HAP-1 (cell line): ENCODE measurements at regions not wholly inside any gene's neighbourhood (a gene's known extent, or its start where the extent isn't known, plus 50 kb on each side); places are given as distances from the start of the nearest gene placed in this dataset.

ENCODE experiments used
- DNase-seq, 2 experiments: peaks; one replicate each; pipeline ENCODE4 v3.0.0-alpha.2; 2016 to 2020; ENCODE audit warnings: low spot score in 2 of 2
- H3K27me3 ChIP-seq: fragments of 250-450 bp; sonication (Bioruptor Pico); 2 replicates; pipeline ENCODE4 v1.5.1; 2020; ENCODE audit warnings: low read depth, mild to moderate bottlenecking, moderate library complexity
- H3K36me3 ChIP-seq: fragments of 250-450 bp; sonication (Bioruptor Pico); replicated peaks from 2 replicates; pipeline ENCODE4 v1.5.1; 2020; ENCODE audit warnings: mild to moderate bottlenecking
- H3K4me1 ChIP-seq: fragments of 250-450 bp; sonication (Bioruptor Pico); 2 replicates; pipeline ENCODE4 v1.5.1; 2020; ENCODE audit warnings: mild to moderate bottlenecking
- H3K4me3 ChIP-seq: fragments of 250-450 bp; sonication (Bioruptor Pico); 2 replicates; pipeline ENCODE4 v1.5.1; 2020; ENCODE audit warnings: mild to moderate bottlenecking, moderate library complexity
- H3K9me3 ChIP-seq: fragments of 250-450 bp; sonication (Bioruptor Pico); 2 replicates; pipeline ENCODE4 v1.5.1; 2020; ENCODE audit warnings: mild to moderate bottlenecking, moderate library complexity
- in situ Hi-C: fragments of 300-500 bp; cut with MboI; formaldehyde crosslinking; loops from 3 replicates; pipeline ENCODE4 v1.14.3; 2020; ENCODE audit warnings: low sequenced_read_pairs, inconsistent platforms, mixed read lengths

DNA sequence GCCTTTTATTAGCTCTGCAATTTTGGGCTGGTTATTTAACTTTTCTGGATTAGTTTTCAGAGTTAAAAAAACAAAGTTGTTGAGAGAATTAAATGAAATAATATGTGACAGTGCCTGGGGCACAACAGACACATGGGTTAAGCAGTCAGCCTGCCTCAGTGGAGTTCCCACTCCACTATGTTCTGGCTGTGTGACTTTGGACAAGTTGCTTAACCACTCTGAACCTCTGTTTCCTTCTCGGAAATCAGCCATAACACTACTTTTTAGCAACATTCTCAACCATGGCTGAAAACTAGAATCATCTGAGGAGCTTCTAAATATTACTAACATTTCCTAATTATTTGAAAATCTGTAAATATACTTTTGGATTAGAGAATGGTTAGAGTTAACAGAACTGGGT, 56.5 kb upstream of the SLC6A11 start:
- no peaks in the 10 kb centered on the region for H3K27me3 ChIP-seq
- in situ Hi-C loops: loop anchor here (10.0 kb wide), 1 partner anchor 295 kb away; no protein-coding TSS in a partner anchor

DNA sequence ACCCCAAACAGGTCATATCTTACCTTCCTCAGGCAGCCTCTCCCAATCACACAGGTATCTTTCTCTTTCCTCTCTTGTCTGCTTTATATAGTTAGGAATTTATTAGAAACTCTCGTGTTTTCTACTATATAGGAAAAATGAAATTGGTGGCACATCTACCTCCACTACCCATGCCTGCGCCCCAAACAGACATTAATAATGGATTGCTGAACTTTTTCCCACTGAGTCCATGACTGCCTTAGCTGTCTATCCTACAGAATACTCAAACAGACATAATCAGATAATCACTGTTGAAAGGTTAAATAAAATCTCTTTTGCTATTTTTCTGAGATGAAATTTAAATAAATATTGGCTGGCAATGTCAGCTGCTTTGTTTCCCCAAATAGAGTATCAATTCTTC, 55.8 kb upstream of the SLC6A11 start:
- Histone ChIP-seq H3K36me3 (no peaks in the 10 kb centered on the region), H3K4me3 (no peak overlapping the region), H3K27me3 (no peaks in the 10 kb centered on the region), H3K9me3 (no peaks in the 10 kb centered on the region), H3K4me1 (no peaks in the 10 kb centered on the region)
- no peak for DNase-seq
- in situ Hi-C loops: no loop called here

More for the DNA sequence above, 56.5 kb upstream of the SLC6A11 start:
- H3K4me3 ChIP-seq: no peak overlapping the region
- DNase-seq: no peak
- no peaks in the 10 kb centered on the region for H3K9me3 ChIP-seq
- no peaks in the 10 kb centered on the region for H3K36me3 ChIP-seq
- H3K4me1 ChIP-seq: no peaks in the 10 kb centered on the region

DNA sequence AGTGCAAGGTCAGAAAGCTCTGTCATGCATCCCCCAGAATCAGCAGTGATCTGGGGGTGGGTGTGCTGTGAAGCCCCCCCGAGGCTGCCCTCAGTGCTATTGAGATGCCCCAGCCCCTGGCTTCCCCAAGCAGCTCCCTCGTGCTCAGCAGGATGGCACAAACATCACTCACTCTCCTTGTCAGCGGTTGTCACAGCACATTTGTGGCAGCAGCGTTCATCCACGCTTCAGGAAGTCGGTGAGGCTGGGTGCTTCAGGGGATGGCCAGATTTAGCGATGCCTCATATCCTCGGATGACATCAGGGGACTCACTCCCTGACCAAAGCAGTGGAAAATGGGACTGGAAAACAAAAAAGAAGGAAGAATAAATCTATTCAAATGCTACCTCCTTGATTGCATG, 54.4 kb upstream of the SLC6A11 start:
- H3K4me3 ChIP-seq: no peak overlapping the region
- H3K9me3 ChIP-seq: no peaks in the 10 kb centered on the region
- no peaks in the 10 kb centered on the region for H3K36me3 ChIP-seq
- H3K27me3 ChIP-seq: no peaks in the 10 kb centered on the region
- in situ Hi-C loops: no loop called here
- no peaks in the 10 kb centered on the region for H3K4me1 ChIP-seq
- DNase-seq: no peak

DNA sequence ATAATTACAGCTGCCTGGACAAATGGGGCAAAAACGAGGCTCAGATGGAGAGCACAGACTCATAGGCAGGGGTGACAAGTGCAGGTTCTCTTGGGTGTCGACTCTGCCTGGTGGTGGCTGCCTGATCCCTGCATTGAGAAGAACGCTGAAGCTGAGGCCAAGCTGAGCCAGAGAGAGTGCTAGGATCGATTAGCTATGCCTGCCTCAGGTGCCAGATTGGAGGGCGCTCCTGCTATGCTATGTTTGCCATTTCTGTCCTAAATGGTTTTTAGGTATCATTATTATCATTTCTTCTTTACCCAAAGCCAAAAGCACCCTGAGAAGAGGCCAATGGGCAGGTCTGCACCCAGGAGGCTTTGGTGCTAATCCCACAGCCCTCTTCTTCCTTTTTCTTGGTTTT, 53.9 kb upstream of the SLC6A11 start:
- Histone ChIP-seq H3K36me3 (no peaks in the 10 kb centered on the region), H3K9me3 (no peaks in the 10 kb centered on the region), H3K27me3 (no peaks in the 10 kb centered on the region), H3K4me1 (no peaks in the 10 kb centered on the region), H3K4me3 (no peak overlapping the region)
- no peak for DNase-seq
- in situ Hi-C loops: no loop called here

DNA sequence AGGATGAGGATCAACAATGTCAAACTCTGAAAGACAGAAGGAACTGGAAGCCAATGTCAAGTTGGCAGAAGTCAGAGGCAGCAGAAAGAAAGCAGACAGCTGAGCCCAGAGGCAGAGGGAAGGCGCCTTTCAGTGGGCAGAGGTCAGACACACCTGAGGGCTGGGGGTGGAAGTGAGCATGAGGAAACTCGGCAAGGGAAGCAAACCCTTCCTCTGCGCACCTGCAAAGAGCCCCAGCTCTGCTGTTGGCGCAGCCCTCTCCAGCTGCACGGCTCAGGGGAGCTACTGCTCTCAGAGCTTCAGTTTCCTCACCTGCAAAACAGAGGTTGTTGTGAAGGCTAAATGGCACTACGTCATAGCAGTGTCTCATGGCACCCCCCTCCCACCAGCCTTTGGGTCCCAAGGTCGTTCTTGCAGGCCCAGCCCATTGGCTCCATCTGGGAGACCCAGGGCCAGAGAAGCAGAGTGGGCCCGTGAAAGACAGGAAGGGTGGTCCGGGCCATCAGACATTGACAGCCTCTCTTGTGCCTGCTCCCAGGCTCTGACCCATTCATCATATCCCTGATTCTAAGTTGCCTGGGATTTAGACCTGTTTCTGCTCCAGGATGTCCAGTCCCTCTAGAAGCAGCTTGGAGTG, 53.3 kb upstream of the SLC6A11 start:
- no peaks in the 10 kb centered on the region for H3K4me1 ChIP-seq
- in situ Hi-C loops: no loop called here
- no peak for DNase-seq
- no peak overlapping the region for H3K4me3 ChIP-seq
- no peaks in the 10 kb centered on the region for H3K9me3 ChIP-seq
- no peaks in the 10 kb centered on the region for H3K27me3 ChIP-seq
- H3K36me3 ChIP-seq: no peaks in the 10 kb centered on the region

DNA sequence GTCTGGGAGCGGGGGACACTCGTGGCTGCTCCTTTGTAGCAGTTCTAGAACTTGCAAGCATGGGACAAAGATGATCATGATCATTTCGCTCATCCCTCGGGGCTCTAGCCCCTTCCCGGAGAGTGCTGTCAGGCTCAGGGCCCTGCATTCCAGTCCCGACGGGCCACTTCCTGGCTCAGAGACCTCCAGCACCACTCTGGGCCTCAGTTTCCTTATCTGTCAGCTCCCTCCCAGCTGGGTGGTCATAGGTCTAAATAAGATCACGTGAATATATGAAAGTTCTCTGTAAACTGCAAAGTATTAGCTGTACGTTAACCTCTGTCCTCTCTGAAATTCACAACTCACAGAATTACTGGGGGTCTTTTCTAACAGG, 52.8 kb upstream of the SLC6A11 start:
- no peaks in the 10 kb centered on the region for H3K4me1 ChIP-seq
- no peak overlapping the region for H3K4me3 ChIP-seq
- no peaks in the 10 kb centered on the region for H3K27me3 ChIP-seq
- in situ Hi-C loops: no loop called here
- H3K36me3 ChIP-seq: no peaks in the 10 kb centered on the region
- DNase-seq: no peak
- no peaks in the 10 kb centered on the region for H3K9me3 ChIP-seq

DNA sequence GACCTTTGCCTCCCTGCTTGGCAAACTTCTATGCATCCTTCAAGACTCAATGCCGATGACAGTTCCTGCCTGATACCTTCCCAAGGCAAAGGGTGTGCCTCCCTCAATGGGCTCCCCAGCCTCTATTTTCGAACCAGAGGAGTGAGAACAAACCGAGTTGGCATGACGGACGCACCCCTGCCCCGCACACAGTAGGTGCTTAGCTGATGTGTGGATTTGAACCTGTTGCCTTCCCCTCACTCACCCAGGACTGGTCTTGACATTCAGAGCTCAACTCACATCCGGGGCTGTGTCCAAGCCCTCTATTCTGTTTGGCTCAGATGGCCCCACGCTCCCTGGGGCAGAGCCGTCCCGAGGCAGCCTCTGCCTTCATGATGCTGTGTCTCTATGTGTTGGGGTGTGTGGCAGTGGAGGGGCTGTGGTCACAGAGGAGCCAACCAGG, 52.2 kb upstream of the SLC6A11 start:
- no peak for DNase-seq
- H3K4me1 ChIP-seq: no peaks in the 10 kb centered on the region
- H3K4me3 ChIP-seq: no peak overlapping the region
- no peaks in the 10 kb centered on the region for H3K36me3 ChIP-seq
- no peaks in the 10 kb centered on the region for H3K27me3 ChIP-seq
- no peaks in the 10 kb centered on the region for H3K9me3 ChIP-seq
- in situ Hi-C loops: no loop called here

DNA sequence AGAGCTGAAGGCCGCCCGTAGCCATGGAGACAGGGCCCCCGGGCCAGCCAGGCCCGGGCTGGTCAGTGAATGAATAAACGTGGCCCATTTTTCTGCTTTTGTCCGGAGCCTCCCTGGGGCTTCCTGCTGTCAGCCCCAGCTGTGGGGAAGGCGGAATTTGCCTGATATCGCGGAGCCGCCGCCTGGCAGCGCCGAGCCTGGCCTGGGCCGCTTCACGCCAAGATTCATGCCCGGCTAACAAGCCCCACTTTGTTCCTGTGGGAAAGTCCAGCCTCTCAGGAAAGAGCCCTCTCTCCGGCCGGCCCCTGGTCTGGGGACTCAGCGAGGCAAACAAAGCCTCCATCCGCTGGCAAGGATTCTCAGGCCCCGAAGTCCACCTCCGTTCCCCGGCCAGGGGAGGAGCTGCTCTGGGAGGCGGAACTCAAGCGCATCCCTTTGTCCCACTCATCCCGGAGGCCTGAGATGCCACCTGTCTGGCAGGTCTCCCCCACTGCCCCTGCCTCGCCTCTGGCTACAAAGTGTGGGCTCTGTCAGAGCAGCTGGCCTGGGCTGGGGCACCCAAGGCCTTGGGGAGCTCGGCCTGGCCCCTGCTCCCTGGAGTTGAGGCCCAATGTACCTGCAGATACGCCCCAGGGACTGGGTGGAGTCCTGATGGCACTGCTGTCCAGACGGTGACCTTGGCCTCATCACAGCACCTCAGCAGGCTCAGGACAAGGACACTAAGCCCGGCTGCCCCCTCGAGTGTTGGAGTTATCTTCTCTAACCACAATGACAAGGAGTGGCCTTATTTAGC, 51.6 kb upstream of the SLC6A11 start:
- no peak for DNase-seq
- no peak overlapping the region for H3K4me3 ChIP-seq
- no peaks in the 10 kb centered on the region for H3K36me3 ChIP-seq
- H3K4me1 ChIP-seq: no peaks in the 10 kb centered on the region
- in situ Hi-C loops: no loop called here
- no peaks in the 10 kb centered on the region for H3K27me3 ChIP-seq
- H3K9me3 ChIP-seq: no peaks in the 10 kb centered on the region

DNA sequence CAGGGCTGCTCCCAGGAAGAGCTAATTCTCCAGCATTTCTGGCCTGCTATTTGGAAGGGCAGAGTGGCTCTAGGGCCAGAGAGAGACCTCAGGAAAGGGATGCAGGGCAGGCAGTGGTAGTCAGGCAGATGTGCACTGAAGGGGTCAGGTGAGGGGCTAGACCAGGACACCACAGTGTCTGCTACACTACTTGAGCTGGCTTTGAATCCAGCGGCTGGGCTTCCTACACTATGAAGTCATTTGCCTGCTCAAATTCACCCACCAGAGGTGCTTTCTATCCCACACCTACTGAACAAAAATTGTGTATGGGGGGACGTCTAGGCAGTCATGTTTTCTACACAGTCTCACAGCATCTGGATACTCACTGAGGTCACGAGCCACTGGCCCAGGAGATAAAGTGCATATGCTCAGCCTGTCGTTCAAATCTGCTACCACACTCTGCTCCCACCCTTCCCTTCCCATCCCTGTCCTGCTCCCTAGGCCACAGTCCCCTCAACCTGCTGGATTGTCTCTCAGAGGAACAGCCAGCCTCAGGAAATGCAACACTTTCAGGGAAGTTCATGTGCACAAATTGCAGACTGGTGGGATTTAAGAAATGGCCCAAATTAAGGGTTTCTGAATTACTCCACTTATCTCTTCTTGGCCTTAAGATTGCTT, 49.9 kb upstream of the SLC6A11 start:
- no peaks in the 10 kb centered on the region for H3K36me3 ChIP-seq
- no peaks in the 10 kb centered on the region for H3K27me3 ChIP-seq
- no peak for DNase-seq
- H3K9me3 ChIP-seq: no peaks in the 10 kb centered on the region
- H3K4me1 ChIP-seq: no peaks in the 10 kb centered on the region
- H3K4me3 ChIP-seq: no peak overlapping the region
- in situ Hi-C loops: no loop called here
